Activated T-helper 2 cell treated with anti-CD3 and anti-CD28 coated beads, Interferon-gamma antibody, Interleukin-2, Interleukin-4, amounts not matched to agents 10 μg/mL and 5 μg/mL and 100 μg/mL, durations not matched to agents 14 hours and 24 hours and 36 hours (primary cell): ENCODE measurements at regions not wholly inside any gene's neighbourhood (a gene's known extent, or its start where the extent isn't known, plus 50 kb on each side); places are given as distances from the start of the nearest gene placed in this dataset.
A peak's percentile ranks its signal among the peaks of the same experiment; 100 is the strongest.
"Not testable (repeated sequence)": the region's sequence is repeated elsewhere in the genome, so short reads cannot be mapped to it uniquely, and the experiment has no call there.

Source experiments
- DNase-seq: peaks from one replicate; pipeline ENCODE4 v3.0.0; 2021; ENCODE audit warnings: low spot score
- H3K27ac Mint-ChIP-seq: one replicate; pipeline ENCODE4 v1.8.0; 2021; ENCODE audit warnings: mixed read lengths
- H3K27me3 Mint-ChIP-seq: one replicate; pipeline ENCODE4 v1.8.0; 2021; ENCODE audit warnings: low read depth, mixed read lengths
- H3K36me3 Mint-ChIP-seq: one replicate; pipeline ENCODE4 v1.8.0; 2021; ENCODE audit warnings: low read depth, mixed read lengths
- H3K4me1 Mint-ChIP-seq: one replicate; pipeline ENCODE4 v1.8.0; 2021; ENCODE audit warnings: low read depth, mixed read lengths
- H3K4me3 Mint-ChIP-seq: one replicate; pipeline ENCODE4 v1.8.0; 2021; ENCODE audit warnings: low read depth, mild to moderate bottlenecking, moderate library complexity, mixed read lengths
- H3K9me3 Mint-ChIP-seq: one replicate; pipeline ENCODE4 v1.8.0; 2021; ENCODE audit warnings: mixed read lengths
- intact Hi-C: fragments of 100-400 bp; cut with micrococcal nuclease; formaldehyde crosslinking; loops from one replicate; pipeline ENCODE4 v1.15.1; 2023

DNA sequence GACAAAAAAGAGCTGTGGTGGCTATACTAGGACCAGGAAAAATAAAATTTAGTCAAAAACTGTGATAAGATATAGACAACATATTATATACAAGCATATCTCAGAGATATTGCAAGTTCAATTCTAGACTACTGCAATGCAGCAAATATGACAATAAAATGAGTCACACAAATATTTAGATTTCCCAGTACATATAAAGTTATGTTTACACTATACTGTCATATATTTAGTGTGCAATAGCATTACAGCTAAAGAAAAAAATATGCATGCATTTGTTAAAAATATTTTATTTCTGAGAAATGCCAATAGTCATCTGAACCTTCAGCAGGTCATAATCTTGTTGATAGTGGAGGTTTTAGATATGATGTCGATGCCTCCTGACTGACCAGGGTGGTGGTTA, 72.1 kb downstream of the AKR1C4 start:
- no peak overlapping the region for H3K27ac Mint-ChIP-seq
- peaks cover 5% of the 10 kb centered on the region for H3K36me3 Mint-ChIP-seq
- H3K4me3 Mint-ChIP-seq = no peak overlapping the region
- DNase-seq = no peak
- no peaks in the 10 kb centered on the region for H3K4me1 Mint-ChIP-seq
- H3K27me3 Mint-ChIP-seq = no peaks in the 10 kb centered on the region
- intact Hi-C loops = no loop called here
- H3K9me3 Mint-ChIP-seq = peaks cover 16% of the 10 kb centered on the region

DNA sequence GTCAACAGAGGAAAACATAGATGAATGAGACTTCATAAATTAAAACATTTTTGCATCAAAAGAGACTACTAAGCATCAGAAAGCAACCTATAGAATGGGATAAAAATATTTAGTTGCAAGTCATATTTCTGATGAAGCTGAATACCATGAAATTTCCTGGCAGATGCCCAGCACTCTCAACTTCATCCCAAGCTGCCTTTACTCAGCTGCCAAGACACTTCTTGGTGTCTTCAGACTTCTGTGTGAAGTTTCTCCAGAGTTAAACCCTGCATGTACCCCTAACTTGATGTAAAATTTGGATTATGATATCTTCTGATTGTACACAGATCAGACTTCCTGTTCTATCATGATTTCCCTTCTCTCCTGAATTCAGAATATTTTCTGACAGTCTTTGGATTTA, 73.2 kb downstream of the AKR1C4 start:
- Mint-ChIP-seq H3K36me3 (peaks cover 5% of the 10 kb centered on the region), H3K9me3 (peaks cover 10% of the 10 kb centered on the region), H3K4me1 (no peaks in the 10 kb centered on the region), H3K27ac (no peak overlapping the region), H3K27me3 (no peaks in the 10 kb centered on the region), H3K4me3 (no peak overlapping the region)
- intact Hi-C loops = no loop called here
- DNase-seq = no peak

GRCh38 chr10:5271526-5271925, 74.9 kb downstream of the AKR1C4 start:
- intact Hi-C loops = no loop called here
- Mint-ChIP-seq H3K27me3 (no peaks in the 10 kb centered on the region), H3K36me3 (peaks cover 3% of the 10 kb centered on the region), H3K27ac (no peak overlapping the region), H3K4me3 (no peak overlapping the region), H3K9me3 (peaks cover 6% of the 10 kb centered on the region), H3K4me1 (no peaks in the 10 kb centered on the region)
- no peak for DNase-seq

DNA sequence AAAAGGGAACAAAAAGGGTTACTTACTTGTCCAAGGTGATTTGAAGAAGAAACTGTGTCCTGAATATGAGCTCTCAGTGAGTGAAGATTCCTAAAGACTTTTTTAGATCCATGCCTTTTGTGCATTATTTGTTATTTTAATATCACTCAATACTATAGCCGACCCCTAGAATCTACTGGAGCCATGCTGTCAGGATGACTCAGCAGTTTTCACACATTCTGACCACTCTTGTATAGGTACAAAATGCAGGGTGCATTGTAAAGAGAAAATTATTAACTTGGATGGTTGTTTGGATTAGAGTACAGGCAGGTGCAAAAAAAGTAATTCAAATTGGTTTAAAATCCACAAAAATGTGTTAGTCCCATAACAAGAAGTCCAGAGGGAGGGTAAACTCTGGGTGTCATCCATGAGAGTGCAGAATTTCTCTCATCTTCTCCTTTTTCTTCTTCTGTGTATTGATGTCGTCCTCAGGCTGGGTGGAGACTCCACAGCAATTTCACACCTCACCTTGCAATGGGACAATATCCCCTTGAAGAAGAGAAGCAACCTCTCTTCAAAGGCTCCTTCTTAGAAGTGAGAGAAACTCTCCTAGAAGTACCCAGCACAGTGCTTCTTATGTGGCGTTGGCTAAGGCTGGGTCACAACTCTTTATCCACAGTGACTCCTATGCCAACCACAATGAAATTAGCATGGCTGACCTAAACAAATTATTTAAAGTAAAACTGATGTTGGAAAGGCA, 75.6 kb downstream of the AKR1C4 start:
- intact Hi-C loops = no loop called here
- Mint-ChIP-seq H3K27me3 (no peaks in the 10 kb centered on the region), H3K36me3 (no peaks in the 10 kb centered on the region), H3K4me1 (no peaks in the 10 kb centered on the region), H3K27ac (no peak overlapping the region), H3K9me3 (no peaks in the 10 kb centered on the region), H3K4me3 (no peak overlapping the region)
- DNase-seq = no peak

GRCh38 chr10:5274795-5275194, 78.2 kb downstream of the AKR1C4 start:
- intact Hi-C loops = no loop called here
- Mint-ChIP-seq H3K27ac (no peak overlapping the region), H3K9me3 (no peaks in the 10 kb centered on the region), H3K4me3 (no peak overlapping the region), H3K36me3 (peaks cover 6% of the 10 kb centered on the region), H3K4me1 (no peaks in the 10 kb centered on the region), H3K27me3 (no peaks in the 10 kb centered on the region)
- DNase-seq = no peak

DNA sequence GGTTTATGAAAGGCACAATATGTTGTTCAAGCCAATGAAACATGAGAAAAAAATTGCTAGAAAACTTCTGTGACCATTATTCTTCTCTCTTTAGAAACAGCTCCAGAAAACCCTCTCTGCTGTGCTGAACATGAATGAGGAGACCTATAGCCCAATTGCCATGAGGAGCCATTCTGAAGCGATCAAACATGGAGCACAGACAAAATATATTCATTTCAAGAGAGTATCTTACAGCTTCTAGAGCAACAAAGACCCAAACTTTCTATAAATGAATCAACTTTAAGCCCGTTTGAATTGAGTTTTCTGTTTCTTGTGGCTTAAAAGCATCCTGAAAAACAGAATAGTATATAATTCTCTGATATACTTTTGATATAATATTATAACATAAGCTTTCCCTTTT, 83.4 kb upstream of the UCN3 start:
- no peak overlapping the region for H3K27ac Mint-ChIP-seq
- intact Hi-C loops = loop anchor here (5.0 kb wide), 1 partner anchor 36 kb away; no protein-coding TSS in a partner anchor
- no peak for DNase-seq
- no peak overlapping the region for H3K4me3 Mint-ChIP-seq
- no peaks in the 10 kb centered on the region for H3K9me3 Mint-ChIP-seq
- peaks cover 30% of the 10 kb centered on the region for H3K4me1 Mint-ChIP-seq
- H3K27me3 Mint-ChIP-seq = no peaks in the 10 kb centered on the region
- peaks cover 15% of the 10 kb centered on the region for H3K36me3 Mint-ChIP-seq

- Mint-ChIP-seq H3K36me3 (peaks cover 15% of the 10 kb centered on the region), H3K27me3 (no peaks in the 10 kb centered on the region), H3K4me3 (no peak overlapping the region), H3K9me3 (no peaks in the 10 kb centered on the region), H3K27ac (no peak overlapping the region), H3K4me1 (peaks cover 30% of the 10 kb centered on the region)
- intact Hi-C loops = loop anchor here (2.0 to 5.0 kb wide), 3 partner anchors 15 to 187 kb away; partner anchors contain the start of gene AKR1C3
- no peak for DNase-seq
Observed at GRCh38 chr10:5282137-5282536, 82.6 kb upstream of the UCN3 start.

DNA sequence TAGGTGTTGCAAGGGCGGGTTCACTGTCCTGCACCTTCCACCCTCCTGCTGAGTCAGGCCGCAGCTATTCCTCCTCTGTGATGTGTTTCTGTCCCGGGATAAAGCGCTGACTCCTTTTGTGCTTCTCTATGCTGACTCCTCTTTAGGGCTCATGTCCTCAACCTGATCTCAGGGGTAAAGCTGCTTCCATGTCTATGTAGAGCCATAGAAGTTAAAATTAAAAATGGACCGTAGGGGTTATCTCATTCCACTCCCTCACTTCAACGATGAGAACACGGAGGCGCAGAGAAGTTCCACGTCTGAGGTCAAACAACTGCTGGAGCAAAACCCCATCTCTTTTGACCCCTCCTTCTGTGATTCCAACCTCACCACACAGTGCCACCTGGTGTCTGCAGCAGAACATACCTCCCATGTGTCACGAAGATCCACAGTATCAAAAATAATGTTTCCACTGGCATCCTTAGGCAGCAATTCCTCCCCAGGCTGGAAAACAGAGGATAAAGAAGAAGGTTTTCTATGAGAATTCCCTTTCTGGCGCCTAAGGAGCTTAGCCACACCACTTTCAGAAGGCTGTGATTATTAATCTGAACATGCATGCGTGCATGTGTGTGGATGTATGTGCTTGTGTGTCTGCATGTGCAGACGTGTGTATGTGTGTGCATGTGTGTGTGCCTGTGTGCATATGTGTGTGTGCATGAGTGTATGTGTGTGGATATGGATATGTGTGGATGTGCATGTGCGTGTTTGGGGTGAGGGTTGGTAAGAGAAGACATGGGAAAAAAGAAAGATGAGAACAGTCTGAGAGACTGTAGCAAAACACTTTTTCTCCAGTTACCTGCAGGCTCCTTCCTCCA, 81.2 kb upstream of the UCN3 start:
- Mint-ChIP-seq H3K27ac (no peak overlapping the region), H3K36me3 (peaks cover 12% of the 10 kb centered on the region), H3K4me3 (no peak overlapping the region), H3K9me3 (no peaks in the 10 kb centered on the region), H3K4me1 (peaks cover 30% of the 10 kb centered on the region), H3K27me3 (no peaks in the 10 kb centered on the region)
- intact Hi-C loops = loop anchor here (1.0 to 5.0 kb wide), 4 partner anchors 13 to 434 kb away; partner anchors contain the start of gene AKR1C3
- peak; percentile 50 for DNase-seq

- H3K4me3 Mint-ChIP-seq = no peak overlapping the region
- H3K27me3 Mint-ChIP-seq = no peaks in the 10 kb centered on the region
- intact Hi-C loops = loop anchor here (5.0 kb wide), 1 partner anchor 33 kb away; no protein-coding TSS in a partner anchor
- peak overlapping the region; percentile 39 for H3K27ac Mint-ChIP-seq
- DNase-seq = no peak
- H3K36me3 Mint-ChIP-seq = peaks cover 15% of the 10 kb centered on the region
- H3K9me3 Mint-ChIP-seq = peaks cover 4% of the 10 kb centered on the region
- H3K4me1 Mint-ChIP-seq = peaks cover 30% of the 10 kb centered on the region
Observed at GRCh38 chr10:5284311-5285057, 80.3 kb upstream of the UCN3 start.

- intact Hi-C loops = no loop called here
- peaks cover 4% of the 10 kb centered on the region for H3K9me3 Mint-ChIP-seq
- no peak overlapping the region for H3K4me3 Mint-ChIP-seq
- H3K36me3 Mint-ChIP-seq = peaks cover 8% of the 10 kb centered on the region
- no peaks in the 10 kb centered on the region for H3K27me3 Mint-ChIP-seq
- DNase-seq = no peak
- peaks cover 30% of the 10 kb centered on the region for H3K4me1 Mint-ChIP-seq
- no peak overlapping the region for H3K27ac Mint-ChIP-seq
Observed at GRCh38 chr10:5285186-5285585, 79.6 kb upstream of the UCN3 start.

DNA sequence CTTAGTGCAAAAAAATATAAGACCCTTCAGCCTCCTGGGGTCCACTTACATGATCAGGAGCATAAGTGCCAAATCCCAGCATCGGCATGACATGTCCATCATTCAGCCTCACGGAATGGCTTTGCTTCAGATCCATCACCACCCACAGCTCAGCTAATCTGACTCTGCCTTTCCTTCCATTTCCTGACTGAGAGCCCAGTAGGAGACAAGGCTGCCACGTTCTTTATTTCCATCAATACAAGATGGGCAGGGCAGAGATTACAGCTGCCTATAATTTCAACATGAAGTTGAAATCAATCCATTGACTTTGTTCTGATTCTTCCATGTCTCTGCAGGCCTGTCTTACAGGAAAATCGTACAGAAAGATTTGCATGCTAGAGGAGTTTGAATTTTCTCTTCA, 76.4 kb upstream of the UCN3 start:
- H3K36me3 Mint-ChIP-seq = peaks cover 5% of the 10 kb centered on the region
- DNase-seq = no peak
- peaks cover 4% of the 10 kb centered on the region for H3K9me3 Mint-ChIP-seq
- no peak overlapping the region for H3K27ac Mint-ChIP-seq
- no peak overlapping the region for H3K4me3 Mint-ChIP-seq
- intact Hi-C loops = no loop called here
- peaks cover 41% of the 10 kb centered on the region for H3K4me1 Mint-ChIP-seq
- H3K27me3 Mint-ChIP-seq = no peaks in the 10 kb centered on the region

DNA sequence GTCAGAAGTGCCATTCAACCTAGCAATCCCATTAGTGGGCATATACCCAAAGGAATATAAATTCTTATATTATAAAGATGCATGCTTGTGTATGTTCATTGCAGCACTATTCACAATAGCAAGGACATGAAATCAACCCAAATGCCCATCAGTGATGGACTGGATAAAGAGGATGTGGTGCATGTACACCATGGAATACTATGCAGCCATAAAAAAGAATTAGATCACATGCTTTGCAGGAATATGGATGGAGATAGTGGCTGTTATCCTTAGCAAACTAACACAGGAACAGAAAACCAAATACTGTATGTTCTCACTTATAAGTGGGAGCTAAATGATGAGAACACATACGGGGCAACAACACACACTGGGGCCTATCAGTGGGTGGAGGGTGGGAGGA, 75.5 kb upstream of the UCN3 start:
- H3K9me3 Mint-ChIP-seq, intact Hi-C loops, H3K36me3 Mint-ChIP-seq, H3K27me3 Mint-ChIP-seq, DNase-seq, H3K4me3 Mint-ChIP-seq: not testable (repeated sequence)
- Mint-ChIP-seq H3K4me1 (peaks cover 41% of the 10 kb centered on the region), H3K27ac (peak overlapping the region; percentile 7)
